ENCODE measurements at regions not wholly inside any gene's neighbourhood (a gene's known extent, or its start where the extent isn't known, plus 50 kb on each side); places are given as distances from the start of the nearest gene placed in this dataset.

DNA sequence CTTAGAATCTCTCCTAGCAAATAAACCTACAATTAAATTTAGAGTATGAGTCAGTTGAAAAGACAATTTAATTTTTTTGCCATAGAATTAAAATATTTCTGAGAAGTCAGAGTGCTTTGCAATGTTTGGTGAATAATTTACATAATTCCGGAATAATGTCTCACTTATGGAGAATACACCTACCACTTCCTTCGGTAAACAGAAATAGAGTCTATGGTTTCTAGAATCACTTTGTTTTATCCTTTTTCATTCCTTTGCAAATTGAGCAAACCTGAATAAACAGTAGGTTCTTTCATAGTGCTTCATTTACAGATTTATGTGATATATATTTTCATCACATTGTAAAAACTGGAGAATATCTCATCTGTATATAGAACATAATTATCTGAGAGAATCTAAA lies 211.7 kb downstream of the PMAIP1 start:
- TF ChIP-seq, protein P1, sequence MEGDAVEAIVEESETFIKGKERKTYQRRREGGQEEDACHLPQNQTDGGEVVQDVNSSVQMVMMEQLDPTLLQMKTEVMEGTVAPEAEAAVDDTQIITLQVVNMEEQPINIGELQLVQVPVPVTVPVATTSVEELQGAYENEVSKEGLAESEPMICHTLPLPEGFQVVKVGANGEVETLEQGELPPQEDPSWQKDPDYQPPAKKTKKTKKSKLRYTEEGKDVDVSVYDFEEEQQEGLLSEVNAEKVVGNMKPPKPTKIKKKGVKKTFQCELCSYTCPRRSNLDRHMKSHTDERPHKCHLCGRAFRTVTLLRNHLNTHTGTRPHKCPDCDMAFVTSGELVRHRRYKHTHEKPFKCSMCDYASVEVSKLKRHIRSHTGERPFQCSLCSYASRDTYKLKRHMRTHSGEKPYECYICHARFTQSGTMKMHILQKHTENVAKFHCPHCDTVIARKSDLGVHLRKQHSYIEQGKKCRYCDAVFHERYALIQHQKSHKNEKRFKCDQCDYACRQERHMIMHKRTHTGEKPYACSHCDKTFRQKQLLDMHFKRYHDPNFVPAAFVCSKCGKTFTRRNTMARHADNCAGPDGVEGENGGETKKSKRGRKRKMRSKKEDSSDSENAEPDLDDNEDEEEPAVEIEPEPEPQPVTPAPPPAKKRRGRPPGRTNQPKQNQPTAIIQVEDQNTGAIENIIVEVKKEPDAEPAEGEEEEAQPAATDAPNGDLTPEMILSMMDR (IDR thresholded peaks at IDR 0.05): no peak
- ATAC-seq (ENCODE audit: insufficient number of reproducible peaks, low FRiP score, low read depth): no peak
- no peaks in the 10 kb centered on the region for H3K27me3 ChIP-seq (replicated peaks; ENCODE audit: insufficient read depth)

DNA sequence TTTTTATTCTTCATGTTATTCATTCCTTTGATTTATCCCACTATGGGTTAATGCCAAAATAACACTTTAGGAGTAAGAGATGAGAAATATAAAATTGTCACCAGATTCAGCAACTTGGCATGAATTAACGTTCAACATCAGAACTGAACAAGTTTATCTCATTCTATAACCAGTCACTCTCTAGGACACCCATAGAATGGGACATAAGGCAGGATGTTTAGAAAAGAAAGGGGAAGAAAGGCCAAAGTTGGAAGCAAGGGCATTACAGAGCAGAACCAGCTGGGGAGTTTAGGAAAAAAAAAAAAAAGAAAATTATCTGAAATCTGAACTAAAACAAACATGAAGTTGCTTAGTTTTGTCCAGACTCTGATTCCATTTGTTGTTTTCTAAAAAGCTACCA lies 211.0 kb downstream of the PMAIP1 start:
- Histone ChIP-seq H3K9me3 (no peaks in the 10 kb centered on the region), H3K36me3 (no peaks in the 10 kb centered on the region), H3K4me1 (ENCODE audit: control insufficient read depth in 1 of 2, low read depth in 2 of 2) (no peaks in the 10 kb centered on the region), H3K4me3 (no peak overlapping the region), H3K27ac (no peak overlapping the region), H3K27me3 (replicated peaks; ENCODE audit: insufficient read depth) (no peaks in the 10 kb centered on the region)
- DNase-seq (ENCODE audit: low spot score): no peak
- no peak for ATAC-seq (ENCODE audit: insufficient number of reproducible peaks, low FRiP score, low read depth)
- TF ChIP-seq, protein P1 (IDR thresholded peaks at IDR 0.05): no peak

More for the DNA sequence above, 211.7 kb downstream of the PMAIP1 start:
- no peaks in the 10 kb centered on the region for H3K4me1 ChIP-seq (ENCODE audit: control insufficient read depth in 1 of 2, low read depth in 2 of 2)
- no peaks in the 10 kb centered on the region for H3K9me3 ChIP-seq
- no peaks in the 10 kb centered on the region for H3K36me3 ChIP-seq
- H3K4me3 ChIP-seq: no peak overlapping the region
- no peak for DNase-seq (ENCODE audit: low spot score)
- no peak overlapping the region for H3K27ac ChIP-seq

DNA sequence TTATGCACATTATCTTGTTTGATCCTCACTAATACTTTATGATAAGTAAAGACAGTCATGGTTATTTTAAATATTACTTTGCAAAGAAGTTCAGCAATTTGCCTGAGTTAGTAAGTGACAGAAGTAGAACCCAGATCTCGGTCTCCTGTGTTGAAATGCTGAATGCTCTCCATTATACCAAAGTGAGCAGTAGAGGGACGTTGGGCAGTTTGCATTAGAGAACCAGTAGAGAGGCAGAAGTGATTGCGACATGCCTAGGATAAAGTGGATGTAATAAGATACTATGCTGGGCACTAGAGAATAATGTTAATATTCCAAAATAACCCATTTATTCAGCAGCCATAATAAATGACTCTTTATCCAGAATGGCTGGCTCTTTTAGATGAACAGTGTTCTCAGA lies 201.0 kb downstream of the PMAIP1 start:
- no peaks in the 10 kb centered on the region for H3K36me3 ChIP-seq
- no peaks in the 10 kb centered on the region for H3K9me3 ChIP-seq
- DNase-seq (ENCODE audit: low spot score): no peak
- no peaks in the 10 kb centered on the region for H3K4me1 ChIP-seq (ENCODE audit: control insufficient read depth in 1 of 2, low read depth in 2 of 2)
- no peaks in the 10 kb centered on the region for H3K27me3 ChIP-seq (replicated peaks; ENCODE audit: insufficient read depth)
- ATAC-seq (ENCODE audit: insufficient number of reproducible peaks, low FRiP score, low read depth): no peak
- H3K27ac ChIP-seq: no peak overlapping the region
- H3K4me3 ChIP-seq: no peak overlapping the region
- TF ChIP-seq, protein P1 (IDR thresholded peaks at IDR 0.05): no peak

DNA sequence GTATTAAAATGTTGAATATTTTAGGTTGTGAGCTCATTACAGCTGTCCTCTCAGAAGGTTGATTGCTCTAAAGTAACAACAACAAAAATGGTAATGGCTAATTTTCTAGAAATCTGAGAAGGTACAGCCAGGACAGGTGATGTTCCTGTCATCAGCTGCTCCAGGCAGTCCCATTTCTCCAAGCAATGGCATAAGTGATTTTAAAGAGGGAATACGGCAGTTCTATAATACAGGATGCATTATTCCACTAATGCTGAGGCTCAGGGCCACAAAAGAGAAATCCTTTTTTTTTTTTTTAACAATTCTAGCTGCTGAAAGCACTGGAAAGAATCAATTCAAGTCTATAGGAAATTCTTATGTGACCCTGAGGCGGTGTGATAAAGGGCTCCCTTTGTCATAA lies 199.9 kb downstream of the PMAIP1 start:
- H3K27me3 ChIP-seq (replicated peaks; ENCODE audit: insufficient read depth): no peaks in the 10 kb centered on the region
- H3K27ac ChIP-seq: no peak overlapping the region
- TF ChIP-seq, protein P1 (IDR thresholded peaks at IDR 0.05): no peak
- no peak overlapping the region for H3K4me3 ChIP-seq
- no peaks in the 10 kb centered on the region for H3K36me3 ChIP-seq
- no peak for ATAC-seq (ENCODE audit: insufficient number of reproducible peaks, low FRiP score, low read depth)
- no peaks in the 10 kb centered on the region for H3K9me3 ChIP-seq
- no peaks in the 10 kb centered on the region for H3K4me1 ChIP-seq (ENCODE audit: control insufficient read depth in 1 of 2, low read depth in 2 of 2)
- no peak for DNase-seq (ENCODE audit: low spot score)

DNA sequence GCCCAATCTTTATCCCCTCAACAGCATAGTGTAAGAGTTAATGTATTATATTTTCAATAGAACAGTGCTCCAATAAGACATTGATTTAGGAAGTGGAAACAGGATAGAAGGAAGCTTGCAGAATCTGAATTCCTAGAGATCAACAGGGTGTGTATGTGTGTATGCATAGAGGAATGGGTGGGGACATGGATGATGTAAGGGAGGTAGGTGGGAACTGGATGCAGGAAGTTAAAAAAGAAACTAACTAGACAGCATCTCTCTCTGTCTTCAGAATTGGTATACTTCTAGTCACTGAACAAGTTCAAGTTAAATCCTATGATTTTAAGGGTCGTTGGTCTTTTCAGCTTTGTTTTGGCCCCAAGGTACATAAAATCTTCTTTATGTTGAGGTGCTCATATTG lies 196.6 kb downstream of the PMAIP1 start:
- H3K9me3 ChIP-seq: no peaks in the 10 kb centered on the region
- H3K36me3 ChIP-seq: no peaks in the 10 kb centered on the region
- no peaks in the 10 kb centered on the region for H3K4me1 ChIP-seq (ENCODE audit: control insufficient read depth in 1 of 2, low read depth in 2 of 2)
- DNase-seq (ENCODE audit: low spot score): no peak
- TF ChIP-seq, protein P1 (IDR thresholded peaks at IDR 0.05): no peak
- no peak overlapping the region for H3K4me3 ChIP-seq
- ATAC-seq (ENCODE audit: insufficient number of reproducible peaks, low FRiP score, low read depth): no peak
- H3K27ac ChIP-seq: no peak overlapping the region
- H3K27me3 ChIP-seq (replicated peaks; ENCODE audit: insufficient read depth): no peaks in the 10 kb centered on the region
